DMS114 treated with DMSO at 0.1 percent for 48 hours (cell line): ENCODE measurements at regions not wholly inside any gene's neighbourhood (a gene's known extent, or its start where the extent isn't known, plus 50 kb on each side); places are given as distances from the start of the nearest gene placed in this dataset.

Experiments
- DNase-seq: peaks from one replicate; lab custom pipeline; 2025; ENCODE audit not compliant: unreplicated experiment; lab: John Stamatoyannopoulos, UW

GRCh38 chr6:105482227-105482844 is 79.5 kb upstream of the PREP start:
- no peak for DNase-seq

- DNase-seq: no peak
Observed at GRCh38 chr6:105476978-105477377, 74.1 kb upstream of the PREP start.

GRCh38 chr6:105474234-105474633 is 71.4 kb upstream of the PREP start:
- DNase-seq: no peak

GRCh38 chr6:105469946-105470345 is 67.1 kb upstream of the PREP start:
- no peak for DNase-seq

GRCh38 chr6:105468850-105469249 is 66.0 kb upstream of the PREP start:
- no peak for DNase-seq

DNA sequence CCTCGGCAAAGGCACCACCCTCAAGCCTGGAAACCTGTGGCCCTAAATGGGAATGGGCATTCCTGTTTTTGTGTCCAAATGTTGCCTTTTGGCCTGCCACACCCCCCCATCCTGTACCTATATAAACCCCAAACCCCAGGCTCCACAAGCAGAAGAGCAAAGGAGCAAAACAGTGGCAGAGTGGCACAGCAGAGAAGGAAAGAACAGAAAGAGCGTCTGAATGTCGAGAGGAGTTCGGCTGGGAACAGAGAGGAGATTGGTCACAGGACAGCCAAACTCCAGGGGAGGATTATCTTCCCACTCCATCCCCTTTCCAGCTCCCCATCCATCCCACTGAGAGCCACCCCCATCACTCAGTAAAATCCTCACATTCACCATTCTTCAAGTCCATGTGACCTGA is 58.0 kb upstream of the PREP start:
- DNase-seq: no peak

- no peak for DNase-seq
Observed at GRCh38 chr6:105459864-105460263, 57.0 kb upstream of the PREP start.

GRCh38 chr6:105459049-105459448 is 56.2 kb upstream of the PREP start:
- no peak for DNase-seq

DNA sequence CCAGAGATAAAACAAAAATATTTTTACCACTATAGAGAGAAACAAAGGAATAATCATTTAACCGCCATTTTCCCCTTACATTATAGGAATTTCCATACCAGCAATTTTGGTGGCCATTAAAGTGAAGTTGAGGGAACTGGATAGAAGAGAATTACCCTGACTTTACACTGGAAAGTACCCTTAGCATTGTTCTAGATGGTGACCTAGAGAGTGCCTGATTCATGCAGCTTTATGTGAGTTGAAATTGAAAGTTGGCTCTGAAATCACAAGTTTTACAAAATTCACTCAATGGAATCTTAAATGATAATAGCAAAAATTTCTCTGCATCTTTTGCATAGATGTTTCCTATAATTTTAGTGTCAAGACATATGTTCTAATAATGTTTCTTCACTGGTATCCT is 55.7 kb upstream of the PREP start:
- no peak for DNase-seq

DNA sequence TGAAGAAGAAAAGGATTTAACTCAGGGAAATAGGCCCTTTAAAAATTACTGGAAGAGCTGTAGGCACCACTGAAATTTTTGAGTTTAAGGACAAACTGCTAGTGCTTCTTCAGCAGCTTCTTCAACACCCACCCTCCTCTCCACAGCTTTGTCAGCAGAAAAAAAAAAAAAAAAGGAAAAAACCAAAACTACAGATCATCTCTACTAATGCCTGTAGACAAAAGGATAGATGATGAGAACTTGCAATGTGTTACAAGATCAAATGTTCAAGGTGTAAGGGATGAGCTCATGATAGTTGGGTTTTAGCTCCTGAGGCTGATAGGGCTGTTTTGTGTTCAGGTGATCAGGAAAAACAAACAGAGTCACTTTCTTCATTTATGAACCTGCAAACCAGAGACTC is 55.2 kb upstream of the PREP start:
- no peak for DNase-seq

GRCh38 chr6:105453968-105454367 is 51.1 kb upstream of the PREP start:
- DNase-seq: no peak

- no peak for DNase-seq
Observed at GRCh38 chr6:105452924-105453756, 50.3 kb upstream of the PREP start.
